ENCODE measurements at regions not wholly inside any gene's neighbourhood (a gene's known extent, or its start where the extent isn't known, plus 50 kb on each side); places are given as distances from the start of the nearest gene placed in this dataset.

DNA sequence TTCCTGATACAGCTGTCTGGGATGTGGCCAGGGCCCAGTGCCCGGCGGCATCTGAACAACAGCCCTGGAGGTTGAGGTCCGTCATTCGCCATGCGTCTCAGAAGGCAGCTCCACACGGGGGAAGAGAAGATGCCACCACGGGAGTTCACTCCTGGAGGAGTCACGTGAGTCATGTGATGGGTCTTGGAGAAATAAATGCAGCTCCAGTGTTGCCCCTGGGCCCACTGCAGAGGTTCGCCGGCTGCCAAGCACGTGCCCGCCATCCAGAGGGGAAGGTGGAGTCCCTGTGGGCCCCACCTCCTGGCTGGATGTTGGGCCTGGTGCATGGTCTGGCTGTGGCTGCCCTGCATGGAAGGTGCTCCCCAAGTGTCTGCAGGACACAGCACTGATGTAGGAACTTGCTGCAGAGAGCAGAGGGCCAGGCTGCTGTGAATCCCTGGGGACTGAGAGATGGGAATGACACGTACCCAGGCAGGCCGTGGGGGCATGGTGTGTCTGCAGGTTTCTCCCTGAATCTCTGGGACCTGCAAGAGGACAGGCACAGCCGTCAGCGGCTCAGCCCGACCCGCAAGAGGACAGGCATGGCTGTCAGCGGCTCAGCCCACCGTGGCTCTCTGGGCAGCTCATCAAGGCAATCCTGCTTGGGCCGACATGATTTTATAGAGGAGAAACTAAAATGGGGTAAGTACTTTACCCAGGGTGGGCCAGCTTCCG lies 418.3 kb upstream of the IRX4 start:
- TF ChIP-seq, protein P1, sequence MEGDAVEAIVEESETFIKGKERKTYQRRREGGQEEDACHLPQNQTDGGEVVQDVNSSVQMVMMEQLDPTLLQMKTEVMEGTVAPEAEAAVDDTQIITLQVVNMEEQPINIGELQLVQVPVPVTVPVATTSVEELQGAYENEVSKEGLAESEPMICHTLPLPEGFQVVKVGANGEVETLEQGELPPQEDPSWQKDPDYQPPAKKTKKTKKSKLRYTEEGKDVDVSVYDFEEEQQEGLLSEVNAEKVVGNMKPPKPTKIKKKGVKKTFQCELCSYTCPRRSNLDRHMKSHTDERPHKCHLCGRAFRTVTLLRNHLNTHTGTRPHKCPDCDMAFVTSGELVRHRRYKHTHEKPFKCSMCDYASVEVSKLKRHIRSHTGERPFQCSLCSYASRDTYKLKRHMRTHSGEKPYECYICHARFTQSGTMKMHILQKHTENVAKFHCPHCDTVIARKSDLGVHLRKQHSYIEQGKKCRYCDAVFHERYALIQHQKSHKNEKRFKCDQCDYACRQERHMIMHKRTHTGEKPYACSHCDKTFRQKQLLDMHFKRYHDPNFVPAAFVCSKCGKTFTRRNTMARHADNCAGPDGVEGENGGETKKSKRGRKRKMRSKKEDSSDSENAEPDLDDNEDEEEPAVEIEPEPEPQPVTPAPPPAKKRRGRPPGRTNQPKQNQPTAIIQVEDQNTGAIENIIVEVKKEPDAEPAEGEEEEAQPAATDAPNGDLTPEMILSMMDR (conservative IDR thresholded peaks at IDR 0.05; ENCODE audit: low read depth, low read length) = no peak
- TF ChIP-seq EZH2phosphoT487 (IDR thresholded peaks at IDR 0.05; ENCODE audit: borderline replicate concordance, low read length) (no peak), EZH2 (IDR thresholded peaks at IDR 0.05; ENCODE audit: low read length, unreplicated experiment) (no peak)
